ENCODE measurements at regions not wholly inside any gene's neighbourhood (a gene's known extent, or its start where the extent isn't known, plus 50 kb on each side); places are given as distances from the start of the nearest gene placed in this dataset.

GRCh38 chr21:15543473-15543872 is 186.3 kb upstream of the USP25 start:
- POLR2A ChIA-PET = no interaction called here
- TF ChIP-seq CTCF (IDR thresholded peaks at IDR 0.05; ENCODE audit: low read depth, low read length) = no peak
- no peak overlapping the region for H3K27ac ChIP-seq (ENCODE audit: low read depth, low read length)
- no peak for DNase-seq (ENCODE audit: low read depth, low spot score)
- CTCF ChIA-PET = interaction anchor here (0.7 kb wide), 1 partner anchor 1285 kb away, joined by 3 read pairs; no protein-coding TSS in a partner anchor
- no peak overlapping the region for H3K4me3 ChIP-seq (ENCODE audit: low read depth, low read length)
- no peaks in the 10 kb centered on the region for H3K27me3 ChIP-seq (ENCODE audit: control insufficient read depth, insufficient read depth, low read length)
- no peaks in the 10 kb centered on the region for H3K9me3 ChIP-seq (ENCODE audit: control insufficient read depth, insufficient read depth, low read length)

GRCh38 chr21:15549671-15550070 is 180.1 kb upstream of the USP25 start:
- TF ChIP-seq CTCF (IDR thresholded peaks at IDR 0.05; ENCODE audit: low read depth, low read length) = no peak
- no peak for DNase-seq (ENCODE audit: low read depth, low spot score)

GRCh38 chr21:15552914-15553494 is 176.8 kb upstream of the USP25 start:
- no peaks in the 10 kb centered on the region for H3K27me3 ChIP-seq (ENCODE audit: control insufficient read depth, insufficient read depth, low read length)
- no peak overlapping the region for H3K27ac ChIP-seq (ENCODE audit: low read depth, low read length)
- H3K9me3 ChIP-seq (ENCODE audit: control insufficient read depth, insufficient read depth, low read length) = no peaks in the 10 kb centered on the region
- ChIA-PET POLR2A (no interaction called here), CTCF (interaction anchor here (0.6 to 2.2 kb wide), 12 partner anchors 19 to 1293 kb away, joined by 3 to 7 read pairs (median 4); no protein-coding TSS in a partner anchor)
- peak; percentile 46 for TF ChIP-seq CTCF (IDR thresholded peaks at IDR 0.05; ENCODE audit: low read depth, low read length)
- H3K4me3 ChIP-seq (ENCODE audit: low read depth, low read length) = no peak overlapping the region
- DNase-seq (ENCODE audit: low read depth, low spot score) = no peak

More at GRCh38 chr21:15549671-15550070, 180.1 kb upstream of the USP25 start:
- no peaks in the 10 kb centered on the region for H3K27me3 ChIP-seq (ENCODE audit: control insufficient read depth, insufficient read depth, low read length)
- ChIA-PET POLR2A (no interaction called here), CTCF (no interaction called here)
- no peak overlapping the region for H3K4me3 ChIP-seq (ENCODE audit: low read depth, low read length)
- no peak overlapping the region for H3K27ac ChIP-seq (ENCODE audit: low read depth, low read length)
- no peaks in the 10 kb centered on the region for H3K9me3 ChIP-seq (ENCODE audit: control insufficient read depth, insufficient read depth, low read length)

GRCh38 chr21:15557925-15558324 is 171.9 kb upstream of the USP25 start:
- TF ChIP-seq CTCF (IDR thresholded peaks at IDR 0.05; ENCODE audit: low read depth, low read length) = no peak
- H3K4me3 ChIP-seq (ENCODE audit: low read depth, low read length) = no peak overlapping the region
- no peak overlapping the region for H3K27ac ChIP-seq (ENCODE audit: low read depth, low read length)
- H3K9me3 ChIP-seq (ENCODE audit: control insufficient read depth, insufficient read depth, low read length) = no peaks in the 10 kb centered on the region
- no peaks in the 10 kb centered on the region for H3K27me3 ChIP-seq (ENCODE audit: control insufficient read depth, insufficient read depth, low read length)
- CTCF ChIA-PET = no interaction called here
- no peak for DNase-seq (ENCODE audit: low read depth, low spot score)
- POLR2A ChIA-PET = no interaction called here

GRCh38 chr21:15558884-15559283 is 170.9 kb upstream of the USP25 start:
- ChIA-PET POLR2A (no interaction called here), CTCF (no interaction called here)
- Histone ChIP-seq H3K27ac (ENCODE audit: low read depth, low read length) (no peak overlapping the region), H3K4me3 (ENCODE audit: low read depth, low read length) (no peak overlapping the region), H3K9me3 (ENCODE audit: control insufficient read depth, insufficient read depth, low read length) (no peaks in the 10 kb centered on the region), H3K27me3 (ENCODE audit: control insufficient read depth, insufficient read depth, low read length) (no peaks in the 10 kb centered on the region)
- TF ChIP-seq CTCF (IDR thresholded peaks at IDR 0.05; ENCODE audit: low read depth, low read length) = no peak
- no peak for DNase-seq (ENCODE audit: low read depth, low spot score)
